Body of pancreas (tissue), 4 donors: ENCODE measurements at regions not wholly inside any gene's neighbourhood (a gene's known extent, or its start where the extent isn't known, plus 50 kb on each side); places are given as distances from the start of the nearest gene placed in this dataset.

Experiments
- CTCF ChIP-seq, 7 experiments: fragments of 450-650 bp in 4 of 7; fragments of 200-600 bp in 3 of 7; sonication (generic) in 3 of 7; IDR thresholded peaks; one replicate each; pipeline ENCODE4 v1.5.1; 2016 to 2019; ENCODE audit warnings: antibody characterized with exemption in 7 of 7
- POLR2A ChIP-seq, 3 donors: fragments of 450-650 bp; IDR thresholded peaks; one replicate each; pipeline ENCODE4 v1.6.1; 2016; ENCODE audit warnings: antibody characterized with exemption in 3 of 3, mild to moderate bottlenecking in 2 of 3

- TF ChIP-seq POLR2A (IDR thresholded peaks at IDR 0.05), result no peak
- no peak for TF ChIP-seq CTCF (IDR thresholded peaks at IDR 0.05)
These were observed 139.7 kb upstream of the PTPRK start for GRCh38 chr6:128659878-128660622.
